H1 (cell line): ENCODE measurements at regions not wholly inside any gene's neighbourhood (a gene's known extent, or its start where the extent isn't known, plus 50 kb on each side); places are given as distances from the start of the nearest gene placed in this dataset.

Source experiments
- CTCF ChIA-PET: fragments of 300-600 bp; sonication (Branson Sonifier 250); formaldehyde crosslinking; loops from one replicate; lab custom pipeline; 2021; ENCODE audit not compliant: partially characterized antibody; lab: Charles Lee
- POLR2A ChIA-PET: fragments of 300-600 bp; sonication (Branson Sonifier 250); formaldehyde crosslinking; loops from one replicate; lab custom pipeline; 2021; ENCODE audit warnings: inconsistent platforms; ENCODE audit not compliant: partially characterized antibody; lab: Charles Lee
- DNase-seq, 2 experiments: peaks; one replicate each; pipeline versions ENCODE4 v3.0.0 to v3.0.0-alpha.2; 2010 to 2022; ENCODE audit warnings: low spot score in 2 of 2, low read depth in 1 of 2, mixed read lengths in 1 of 2
- FAIRE-seq: peaks from 2 replicates; lab custom pipeline; 2011; peaks lifted over from hg19 to GRCh38; lab: Jason Lieb, UNC
- H2AFZ ChIP-seq: 2 replicates; pipeline ENCODE4 v1.8.1; 2012; ENCODE audit warnings: low read length, inconsistent platforms
- H2AK5ac ChIP-seq: 2 replicates; pipeline ENCODE4 v1.6.1; 2013; ENCODE audit warnings: low read depth, low read length
- H2BK120ac ChIP-seq: replicated peaks from 2 replicates; pipeline ENCODE3; 2013; ENCODE audit warnings: low read depth, low read length, inconsistent platforms
- H2BK12ac ChIP-seq: 2 replicates; pipeline ENCODE4 v1.6.1; 2013; ENCODE audit warnings: low read depth, low read length
- H2BK15ac ChIP-seq: 2 replicates; pipeline ENCODE4 v1.6.1; 2013; ENCODE audit warnings: low read length
- H2BK20ac ChIP-seq: 2 replicates; pipeline ENCODE4 v1.6.1; 2013; ENCODE audit warnings: low read length
- H2BK5ac ChIP-seq: 2 replicates; pipeline ENCODE4 v1.6.1; 2013; ENCODE audit warnings: low read depth, low read length
- H3K14ac ChIP-seq: 2 replicates; pipeline ENCODE4 v1.6.1; 2013; ENCODE audit warnings: inconsistent platforms; ENCODE audit not compliant: insufficient read length
- H3K18ac ChIP-seq: 2 replicates; pipeline ENCODE4 v1.6.1; 2013; ENCODE audit warnings: low read length; ENCODE audit errors: extremely low read depth
- H3K23ac ChIP-seq: 2 replicates; pipeline ENCODE4 v1.6.1; 2013; ENCODE audit warnings: inconsistent platforms; ENCODE audit not compliant: insufficient read length
- H3K23me2 ChIP-seq: 2 replicates; pipeline ENCODE4 v1.6.1; 2013; ENCODE audit warnings: low read depth, low read length
- H3K27ac ChIP-seq: 2 replicates; pipeline ENCODE4 v1.6.1; 2011; ENCODE audit warnings: low read depth, low read length, inconsistent platforms
- H3K27me3 ChIP-seq, 4 experiments: replicated peaks in 1 of 4; 1 replicate in 1 of 4; 2 replicates in 3 of 4; pipeline versions ENCODE4 v1.6.1 to v1.8.1; 2011 to 2013; ENCODE audit warnings: low read length in 3 of 4, mild to moderate bottlenecking in 3 of 4, inconsistent platforms in 2 of 4, mixed read lengths in 2 of 4, moderate library complexity in 1 of 4; ENCODE audit not compliant: control insufficient read depth in 3 of 4, insufficient read depth in 3 of 4; ENCODE audit errors: extremely low read depth in 1 of 4
- H3K36me3 ChIP-seq, 4 experiments: 2 replicates each; pipeline versions ENCODE4 v1.6.1 to v1.8.1; 2011 to 2013; ENCODE audit warnings: mild to moderate bottlenecking in 4 of 4, low read length in 3 of 4, moderate library complexity in 2 of 4, control low read depth in 1 of 4, inconsistent platforms in 1 of 4; ENCODE audit not compliant: insufficient read depth in 4 of 4, control insufficient read depth in 2 of 4
- H3K4ac ChIP-seq: replicated peaks from 2 replicates; pipeline ENCODE3; 2013; ENCODE audit warnings: low read length, low read depth, mixed read lengths, inconsistent platforms; ENCODE audit not compliant: insufficient read length
- H3K4me1 ChIP-seq, 4 experiments: replicated peaks in 1 of 4; 1 replicate in 1 of 4; 2 replicates in 3 of 4; pipeline versions ENCODE4 v1.6.1 to v1.8.1; 2011 to 2013; ENCODE audit warnings: low read length in 3 of 4, inconsistent platforms in 2 of 4, mixed read lengths in 1 of 4; ENCODE audit not compliant: insufficient read depth in 4 of 4, control insufficient read depth in 3 of 4
- H3K4me2 ChIP-seq, 2 experiments: 2 replicates each; pipeline versions ENCODE4 v1.6.1 to v1.8.1; 2011 to 2013; ENCODE audit warnings: low read depth in 2 of 2, low read length in 2 of 2, control low read depth in 1 of 2, inconsistent platforms in 1 of 2, mild to moderate bottlenecking in 1 of 2; ENCODE audit not compliant: insufficient read depth in 1 of 2
- H3K4me3 ChIP-seq, 4 experiments: fragments of 200-600, 300-600 bp in 1 of 4; sonication (generic), shearing (Covaris generic), sonication (Bioruptor Twin) in 1 of 4; 2 replicates each; pipeline versions ENCODE4 v1.5.1 to v1.8.1; 2011 to 2016; ENCODE audit warnings: low read length in 4 of 4, low read depth in 3 of 4, control low read depth in 2 of 4, inconsistent platforms in 2 of 4, mild to moderate bottlenecking in 2 of 4, mixed read lengths in 1 of 4, moderate library complexity in 1 of 4; ENCODE audit not compliant: insufficient read depth in 2 of 4; ENCODE audit errors: extremely low read depth in 1 of 4
- H3K56ac ChIP-seq: replicated peaks from 2 replicates; pipeline ENCODE3; 2013; ENCODE audit warnings: low read depth, mild to moderate bottlenecking, mixed read lengths, low read length, inconsistent platforms; ENCODE audit not compliant: insufficient read length
- H3K79me1 ChIP-seq: 2 replicates; pipeline ENCODE4 v1.6.1; 2013; ENCODE audit warnings: low read depth, low read length, control low read depth
- H3K79me2 ChIP-seq, 2 experiments: 2 replicates each; pipeline versions ENCODE4 v1.6.1 to v1.8.1; 2012 to 2013; ENCODE audit warnings: low read length in 2 of 2, mild to moderate bottlenecking in 2 of 2, inconsistent platforms in 1 of 2; ENCODE audit not compliant: insufficient read depth in 2 of 2, control insufficient read depth in 1 of 2
- H3K9ac ChIP-seq, 4 experiments: replicated peaks in 1 of 4; 1 replicate in 1 of 4; 2 replicates in 3 of 4; pipeline versions ENCODE4 v1.6.1 to v1.8.1; 2011 to 2013; ENCODE audit warnings: low read depth in 3 of 4, low read length in 3 of 4, control low read depth in 2 of 4, mild to moderate bottlenecking in 2 of 4, moderate library complexity in 2 of 4, inconsistent platforms in 1 of 4; ENCODE audit errors: extremely low read depth in 1 of 4
- H3K9me3 ChIP-seq, 2 experiments: 2 replicates each; pipeline versions ENCODE4 v1.6.1 to v1.8.1; 2012 to 2013; ENCODE audit warnings: mild to moderate bottlenecking in 2 of 2, moderate library complexity in 2 of 2, control low read depth in 1 of 2, inconsistent platforms in 1 of 2, low read depth in 1 of 2, low read length in 1 of 2, mixed read lengths in 1 of 2; ENCODE audit not compliant: insufficient read depth in 2 of 2
- H4K20me1 ChIP-seq, 2 experiments: replicated peaks in 1 of 2; 2 replicates each; pipeline versions ENCODE3 to v1.8.1; 2011 to 2013; ENCODE audit warnings: inconsistent platforms in 2 of 2, low read length in 2 of 2, mild to moderate bottlenecking in 1 of 2; ENCODE audit not compliant: insufficient read depth in 2 of 2, control insufficient read depth in 1 of 2
- H4K5ac ChIP-seq: 2 replicates; pipeline ENCODE4 v1.6.1; 2013; ENCODE audit warnings: low read length, low read depth, mixed read lengths, inconsistent platforms; ENCODE audit not compliant: insufficient read length
- H4K8ac ChIP-seq: 2 replicates; pipeline ENCODE4 v1.8.0; 2013; ENCODE audit warnings: mild to moderate bottlenecking, moderate library complexity, low read length, inconsistent platforms; ENCODE audit not compliant: insufficient read depth; ENCODE audit errors: extremely low read depth
- H4K91ac ChIP-seq: replicated peaks from 2 replicates; pipeline ENCODE3; 2013; ENCODE audit warnings: low read length, mixed read lengths, inconsistent platforms; ENCODE audit not compliant: insufficient read length
- ASH2L ChIP-seq: fragments of 200-600, 300-600 bp; sonication (generic); IDR thresholded peaks from one replicate; pipeline ENCODE4 v1.7.1; 2017; ENCODE audit warnings: low read length
- CBX5 ChIP-seq: fragments of 300-800, 300-1000 bp; sonication (generic); IDR thresholded peaks from 2 replicates; pipeline ENCODE4 v1.7.1; 2016; ENCODE audit warnings: antibody characterized with exemption, low read length, low read depth
- CREB1 ChIP-seq: IDR thresholded peaks from 2 replicates; pipeline ENCODE4 v1.6.1; 2012; ENCODE audit warnings: inconsistent platforms
- EZH2 ChIP-seq: fragments of 200-600 bp; sonication (generic); IDR thresholded peaks from 2 replicates; pipeline ENCODE4 v1.7.1; 2012; ENCODE audit warnings: low read depth, mild to moderate bottlenecking, moderate library complexity, low read length, inconsistent platforms; ENCODE audit not compliant: severe bottlenecking
- GABPA ChIP-seq: IDR thresholded peaks from 2 replicates; pipeline ENCODE4 v1.6.1; 2011; ENCODE audit warnings: mild to moderate bottlenecking, low read length, moderate library complexity, borderline replicate concordance; ENCODE audit not compliant: insufficient read depth
- JUN ChIP-seq: IDR thresholded peaks from 2 replicates; pipeline ENCODE4 v1.6.1; 2011; ENCODE audit warnings: low read depth, mild to moderate bottlenecking, improper control_type of control experiment, low read length
- POLR2A ChIP-seq, 2 experiments: IDR thresholded peaks; 1 replicate in 1 of 2; 2 replicates in 1 of 2; pipeline ENCODE4 v1.6.1; 2011; ENCODE audit warnings: low read depth in 2 of 2, low read length in 2 of 2, mild to moderate bottlenecking in 2 of 2; ENCODE audit errors: control extremely low read depth in 1 of 2
- RAD21 ChIP-seq, 2 experiments: IDR thresholded peaks in 1 of 2; conservative IDR thresholded peaks in 1 of 2; 2 replicates each; pipeline ENCODE4 v1.6.1; 2011; ENCODE audit warnings: low read depth in 2 of 2, low read length in 2 of 2, improper control_type of control experiment in 1 of 2, inconsistent platforms in 1 of 2, mild to moderate bottlenecking in 1 of 2, moderate library complexity in 1 of 2
- SUZ12 ChIP-seq: fragments of 200-600 bp; sonication (generic); IDR thresholded peaks from 2 replicates; pipeline ENCODE4 v1.6.1; 2012; ENCODE audit warnings: mild to moderate bottlenecking, inconsistent platforms, low read length, moderate library complexity, mixed read lengths
- YY1 ChIP-seq: IDR thresholded peaks from 2 replicates; pipeline ENCODE4 v1.6.1; 2011; ENCODE audit warnings: low read depth, mild to moderate bottlenecking, low read length
- WGBS, 2 experiments: shearing (Covaris generic) in 1 of 2; methylation state at CpG; one replicate each; pipeline versions ENCODE4 v1.1.6 to v1.1.7; 2013 to 2015; ENCODE audit warnings: low lambda C conversion rate in 2 of 2, mixed read lengths in 2 of 2, inconsistent platforms in 1 of 2, low coverage in 1 of 2, missing lambda C conversion rate in 1 of 2; ENCODE audit not compliant: insufficient replicate concordance in 2 of 2, insufficient coverage in 1 of 2, insufficient read length in 1 of 2; ENCODE audit errors: extremely low coverage in 1 of 2, missing lambda C conversion rate in 1 of 2; 5-methylcytosine and 5-hydroxymethylcytosine counted together
- TF ChIP-seq, protein P1 (sequence below): IDR thresholded peaks from 2 replicates; pipeline ENCODE4 v1.6.1; 2011; ENCODE audit warnings: low read length, improper control_type of control experiment

DNA sequence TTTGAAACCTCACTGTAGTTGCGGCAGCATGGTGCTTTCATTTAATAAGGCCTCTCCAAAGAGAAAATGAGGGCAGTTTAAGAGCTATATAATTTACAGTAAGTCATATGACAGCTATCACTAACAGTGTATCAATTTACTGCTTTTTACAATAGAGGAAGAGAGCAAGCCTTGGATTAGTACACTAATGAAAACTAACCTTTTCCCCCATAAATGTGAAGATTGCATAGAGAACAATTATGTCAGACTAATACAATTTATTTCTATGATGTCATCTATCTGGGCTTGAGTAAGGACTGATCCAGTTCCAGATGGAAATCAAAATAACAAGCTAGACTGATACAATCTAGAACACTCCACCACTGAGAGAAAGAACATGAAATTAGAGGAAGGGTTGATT, 78.1 kb upstream of the FAM83B start:
- H2AFZ ChIP-seq, result no peak overlapping the region
- no peak overlapping the region for H2BK20ac ChIP-seq
- no peak overlapping the region for H3K4me2 ChIP-seq
- H3K36me3 ChIP-seq, result no peaks in the 10 kb centered on the region
- no peaks in the 10 kb centered on the region for H3K9me3 ChIP-seq
- H3K79me1 ChIP-seq, result no peaks in the 10 kb centered on the region
- no peak overlapping the region for H3K18ac ChIP-seq
- DNase-seq (no peak), FAIRE-seq (no peak)
- no peak overlapping the region for H2BK15ac ChIP-seq
- no peaks in the 10 kb centered on the region for H3K79me2 ChIP-seq
- 100% methylated on average over 1 of the region's 1 CpG; no CpG with 5 or more reads in 1 of the 2 experiments for WGBS, 2 experiments
- POLR2A ChIA-PET, result no interaction called here
- TF ChIP-seq CREB1 (no peak), CBX5 (no peak), POLR2A (IDR thresholded peaks at IDR 0.05; ENCODE audit: control extremely low read depth in 1 of 2, low read depth in 2 of 2, low read length in 2 of 2) (no peak), EZH2 (no peak), RAD21 (IDR thresholded peaks at IDR 0.05 in 1 of 2, conservative IDR thresholded peaks at IDR 0.05 in 1 of 2; ENCODE audit: low read depth in 2 of 2, low read length in 2 of 2) (no peak), YY1 (no peak), SUZ12 (no peak), GABPA (no peak), JUN (no peak), ASH2L (no peak)
- TF ChIP-seq, protein P1, sequence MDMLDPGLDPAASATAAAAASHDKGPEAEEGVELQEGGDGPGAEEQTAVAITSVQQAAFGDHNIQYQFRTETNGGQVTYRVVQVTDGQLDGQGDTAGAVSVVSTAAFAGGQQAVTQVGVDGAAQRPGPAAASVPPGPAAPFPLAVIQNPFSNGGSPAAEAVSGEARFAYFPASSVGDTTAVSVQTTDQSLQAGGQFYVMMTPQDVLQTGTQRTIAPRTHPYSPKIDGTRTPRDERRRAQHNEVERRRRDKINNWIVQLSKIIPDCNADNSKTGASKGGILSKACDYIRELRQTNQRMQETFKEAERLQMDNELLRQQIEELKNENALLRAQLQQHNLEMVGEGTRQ, result no peak
- no peaks in the 10 kb centered on the region for H4K20me1 ChIP-seq
- H2AK5ac ChIP-seq, result no peak overlapping the region
- no peaks in the 10 kb centered on the region for H3K23me2 ChIP-seq
- no peak overlapping the region for H4K5ac ChIP-seq
- no peak overlapping the region for H4K8ac ChIP-seq
- H3K27ac ChIP-seq, result no peak overlapping the region
- CTCF ChIA-PET, result no interaction called here
- no peak overlapping the region for H3K9ac ChIP-seq
- H3K56ac ChIP-seq, result no peak overlapping the region
- no peaks in the 10 kb centered on the region for H3K4me1 ChIP-seq
- H2BK120ac ChIP-seq, result no peak overlapping the region
- H2BK12ac ChIP-seq, result no peak overlapping the region
- H3K23ac ChIP-seq, result no peak overlapping the region
- no peak overlapping the region for H3K4ac ChIP-seq
- H2BK5ac ChIP-seq, result no peak overlapping the region
- no peak overlapping the region for H3K4me3 ChIP-seq
- H3K27me3 ChIP-seq, result peaks cover 0 to 1% (median 0%) of the 10 kb centered on the region in 4 experiments; a peak in 1 of 7 replicates
- H4K91ac ChIP-seq, result no peak overlapping the region
- no peak overlapping the region for H3K14ac ChIP-seq
